H9 (cell line): ENCODE measurements at regions not wholly inside any gene's neighbourhood (a gene's known extent, or its start where the extent isn't known, plus 50 kb on each side); places are given as distances from the start of the nearest gene placed in this dataset.

ENCODE experiments used
- DNase-seq: peaks from one replicate; pipeline ENCODE4 v3.0.0-alpha.2; 2017
- H2AFZ ChIP-seq: one replicate; pipeline ENCODE4 v1.6.1; 2013; ENCODE audit warnings: mild to moderate bottlenecking, low read length, control low read depth, moderate library complexity
- H2AK5ac ChIP-seq: 2 replicates; pipeline ENCODE4 v1.6.1; 2013; ENCODE audit warnings: low read length, control low read depth, mixed read lengths; ENCODE audit not compliant: insufficient read length
- H2BK120ac ChIP-seq: one replicate; pipeline ENCODE4 v1.6.1; 2013; ENCODE audit warnings: low read depth, mild to moderate bottlenecking, low read length, control low read depth, inconsistent platforms; ENCODE audit not compliant: poor library complexity, severe bottlenecking
- H2BK12ac ChIP-seq: 2 replicates; pipeline ENCODE4 v1.6.1; 2013; ENCODE audit warnings: low read length, control low read depth, mixed read lengths, low read depth; ENCODE audit not compliant: insufficient read length
- H2BK15ac ChIP-seq: 2 replicates; pipeline ENCODE4 v1.6.1; 2013; ENCODE audit warnings: low read depth, low read length, control low read depth
- H2BK20ac ChIP-seq: one replicate; pipeline ENCODE4 v1.6.1; 2013; ENCODE audit warnings: low read depth, mild to moderate bottlenecking, low read length, control low read depth, inconsistent platforms; ENCODE audit not compliant: poor library complexity, severe bottlenecking
- H2BK5ac ChIP-seq: 2 replicates; pipeline ENCODE4 v1.6.1; 2013; ENCODE audit warnings: low read length, control low read depth, mixed read lengths; ENCODE audit not compliant: insufficient read length
- H3K14ac ChIP-seq: 2 replicates; pipeline ENCODE4 v1.6.1; 2013; ENCODE audit warnings: low read length, control low read depth; ENCODE audit not compliant: insufficient read depth
- H3K18ac ChIP-seq: 2 replicates; pipeline ENCODE4 v1.6.1; 2013; ENCODE audit warnings: low read depth, mild to moderate bottlenecking, mixed read lengths, low read length, control low read depth; ENCODE audit not compliant: insufficient read length
- H3K23ac ChIP-seq: 2 replicates; pipeline ENCODE4 v1.6.1; 2013; ENCODE audit warnings: low read length, control low read depth, mixed read lengths, low read depth; ENCODE audit not compliant: insufficient read length
- H3K23me2 ChIP-seq: 2 replicates; pipeline ENCODE4 v1.6.1; 2013; ENCODE audit warnings: low read depth, mild to moderate bottlenecking, mixed read lengths, low read length, control low read depth; ENCODE audit not compliant: insufficient read length, poor library complexity, severe bottlenecking
- H3K27ac ChIP-seq: 2 replicates; pipeline ENCODE4 v1.5.1; 2013; ENCODE audit warnings: low read length, control low read depth, mixed read lengths, low read depth; ENCODE audit not compliant: insufficient read length
- H3K27me3 ChIP-seq: 2 replicates; pipeline ENCODE4 v1.6.1; 2013; ENCODE audit warnings: low read length, control low read depth, inconsistent platforms; ENCODE audit not compliant: insufficient read depth
- H3K4ac ChIP-seq: 2 replicates; pipeline ENCODE4 v1.6.1; 2013; ENCODE audit warnings: low read depth, mild to moderate bottlenecking, control low read depth, inconsistent platforms, low read length, moderate library complexity
- H3K4me1 ChIP-seq: 2 replicates; pipeline ENCODE4 v1.6.1; 2013; ENCODE audit warnings: low read length, control low read depth, inconsistent platforms; ENCODE audit not compliant: insufficient read depth
- H3K4me2 ChIP-seq: 2 replicates; pipeline ENCODE4 v1.6.1; 2013; ENCODE audit warnings: low read length, control low read depth, mixed read lengths; ENCODE audit not compliant: insufficient read length, insufficient read depth
- H3K56ac ChIP-seq: 2 replicates; pipeline ENCODE4 v1.6.1; 2013; ENCODE audit warnings: low read depth, mild to moderate bottlenecking, mixed read lengths, low read length, control low read depth; ENCODE audit not compliant: insufficient read length
- H3K79me1 ChIP-seq: 2 replicates; pipeline ENCODE4 v1.6.1; 2013; ENCODE audit warnings: low read depth, mild to moderate bottlenecking, moderate library complexity, low read length, control low read depth, inconsistent platforms; ENCODE audit not compliant: insufficient read depth, poor library complexity, severe bottlenecking
- H3K79me2 ChIP-seq: 2 replicates; pipeline ENCODE4 v1.6.1; 2013; ENCODE audit warnings: low read length, control low read depth, inconsistent platforms; ENCODE audit not compliant: insufficient read depth
- H3K9ac ChIP-seq: 2 replicates; pipeline ENCODE4 v1.6.1; 2013; ENCODE audit warnings: low read length, control low read depth, mixed read lengths; ENCODE audit not compliant: insufficient read length; ENCODE audit errors: extremely low read depth
- H3K9me3 ChIP-seq: one replicate; pipeline ENCODE4 v1.6.1; 2013; ENCODE audit warnings: low read depth, low read length, inconsistent platforms; ENCODE audit not compliant: control insufficient read depth
- H3T11ph ChIP-seq: one replicate; pipeline ENCODE4 v1.6.1; 2013; ENCODE audit warnings: mild to moderate bottlenecking, low read length, control low read depth, inconsistent platforms
- H4K20me1 ChIP-seq: one replicate; pipeline ENCODE4 v1.6.1; 2013; ENCODE audit not compliant: control insufficient read depth, insufficient read length, insufficient read depth
- H4K5ac ChIP-seq: 2 replicates; pipeline ENCODE4 v1.6.1; 2013; ENCODE audit warnings: low read depth, mild to moderate bottlenecking, mixed read lengths, low read length, control low read depth; ENCODE audit not compliant: insufficient read length
- H4K8ac ChIP-seq: replicated peaks from 2 replicates; pipeline ENCODE4 v1.6.1; 2013; ENCODE audit warnings: low read length, control low read depth, mixed read lengths, low read depth; ENCODE audit not compliant: insufficient read length
- H4K91ac ChIP-seq: 2 replicates; pipeline ENCODE4 v1.6.1; 2013; ENCODE audit warnings: low read depth, mild to moderate bottlenecking, moderate library complexity, mixed read lengths, low read length, control low read depth; ENCODE audit not compliant: insufficient read length
- H3K27ac Mint-ChIP-seq, 3 experiments: 2 replicates in 2 of 3; 3 replicates in 1 of 3; pipeline ENCODE4 v1.8.0; 2020 to 2021; ENCODE audit warnings: mixed read lengths in 3 of 3, mild to moderate bottlenecking in 1 of 3, moderate library complexity in 1 of 3
- H3K27me3 Mint-ChIP-seq: 2 replicates; pipeline ENCODE4 v1.8.0; 2021; ENCODE audit warnings: low read depth, mild to moderate bottlenecking, moderate library complexity, mixed read lengths
- H3K36me3 Mint-ChIP-seq, 3 experiments: 2 replicates in 2 of 3; 3 replicates in 1 of 3; pipeline ENCODE4 v1.8.0; 2020 to 2021; ENCODE audit warnings: low read depth in 3 of 3, mixed read lengths in 3 of 3; ENCODE audit not compliant: insufficient read depth in 1 of 3
- H3K4me1 Mint-ChIP-seq, 2 experiments: 2 replicates each; pipeline ENCODE4 v1.8.0; 2020; ENCODE audit warnings: mixed read lengths in 2 of 2
- H3K4me3 Mint-ChIP-seq, 2 experiments: 2 replicates in 1 of 2; 3 replicates in 1 of 2; pipeline ENCODE4 v1.8.0; 2020 to 2021; ENCODE audit warnings: mild to moderate bottlenecking in 2 of 2, mixed read lengths in 2 of 2, moderate library complexity in 1 of 2
- H3K9me3 Mint-ChIP-seq, 2 experiments: 2 replicates in 1 of 2; 3 replicates in 1 of 2; pipeline ENCODE4 v1.8.0; 2020; ENCODE audit warnings: mild to moderate bottlenecking in 2 of 2, mixed read lengths in 2 of 2, moderate library complexity in 1 of 2
- WGBS: extraction: QIAGEN DNeasy Blood & Tissue Kit; methylation state at CpG from one replicate; pipeline ENCODE4 v1.1.7; 2013; ENCODE audit warnings: missing lambda C conversion rate, low lambda C conversion rate, mixed read lengths; ENCODE audit not compliant: insufficient read length; ENCODE audit errors: extremely low coverage; 5-methylcytosine and 5-hydroxymethylcytosine counted together
- TF ChIP-seq, protein P1 (sequence below): fragments of 200-600 bp; sonication (generic); conservative IDR thresholded peaks from 3 replicates; pipeline ENCODE4 v1.8.0; 2021; ENCODE audit warnings: antibody characterized with exemption, mild to moderate bottlenecking

DNA sequence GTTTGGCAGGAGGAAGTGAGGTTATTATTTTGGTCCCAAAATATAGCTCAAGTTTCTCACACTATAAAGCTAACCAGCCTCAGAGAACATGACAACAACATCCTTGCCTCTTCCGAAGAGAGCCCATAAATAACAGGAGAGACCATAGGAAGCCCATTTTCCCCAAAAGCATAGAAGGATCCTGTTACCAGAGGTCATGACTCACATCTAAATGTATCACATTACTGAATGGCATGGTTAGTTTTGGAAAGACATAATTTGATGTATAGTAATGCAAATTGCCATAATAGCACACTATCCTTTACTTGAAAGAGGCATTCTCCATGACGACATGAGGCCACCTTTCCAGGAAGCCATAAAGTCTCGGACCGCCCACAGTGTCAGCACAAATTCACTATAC, 238.8 kb upstream of the GRIA3 start:
- Histone ChIP-seq H3K9ac (no peak overlapping the region), H3K23me2 (no peaks in the 10 kb centered on the region), H3K9me3 (peaks cover 34% of the 10 kb centered on the region), H3K56ac (no peak overlapping the region), H4K91ac (no peak overlapping the region), H3T11ph (no peak overlapping the region), H3K79me2 (no peaks in the 10 kb centered on the region), H3K18ac (no peak overlapping the region), H4K20me1 (no peaks in the 10 kb centered on the region), H3K4ac (no peak overlapping the region), H3K14ac (no peak overlapping the region), H2AFZ (no peak overlapping the region), H2AK5ac (no peak overlapping the region), H2BK20ac (no peak overlapping the region), H2BK120ac (no peak overlapping the region), H3K4me2 (no peak overlapping the region), H3K79me1 (no peaks in the 10 kb centered on the region), H2BK5ac (no peak overlapping the region), H2BK15ac (no peak overlapping the region), H3K4me1 (no peaks in the 10 kb centered on the region), H3K23ac (no peak overlapping the region), H4K5ac (no peak overlapping the region), H3K27me3 (no peaks in the 10 kb centered on the region), H4K8ac (no peak overlapping the region), H2BK12ac (no peak overlapping the region), H3K27ac (no peak overlapping the region)
- no peak for DNase-seq
- H3K27me3 Mint-ChIP-seq, result no peaks in the 10 kb centered on the region
- WGBS, result no CpG with 5 or more reads among the region's 4 CpGs
- no peaks in the 10 kb centered on the region for H3K4me1 Mint-ChIP-seq
- TF ChIP-seq, protein P1, sequence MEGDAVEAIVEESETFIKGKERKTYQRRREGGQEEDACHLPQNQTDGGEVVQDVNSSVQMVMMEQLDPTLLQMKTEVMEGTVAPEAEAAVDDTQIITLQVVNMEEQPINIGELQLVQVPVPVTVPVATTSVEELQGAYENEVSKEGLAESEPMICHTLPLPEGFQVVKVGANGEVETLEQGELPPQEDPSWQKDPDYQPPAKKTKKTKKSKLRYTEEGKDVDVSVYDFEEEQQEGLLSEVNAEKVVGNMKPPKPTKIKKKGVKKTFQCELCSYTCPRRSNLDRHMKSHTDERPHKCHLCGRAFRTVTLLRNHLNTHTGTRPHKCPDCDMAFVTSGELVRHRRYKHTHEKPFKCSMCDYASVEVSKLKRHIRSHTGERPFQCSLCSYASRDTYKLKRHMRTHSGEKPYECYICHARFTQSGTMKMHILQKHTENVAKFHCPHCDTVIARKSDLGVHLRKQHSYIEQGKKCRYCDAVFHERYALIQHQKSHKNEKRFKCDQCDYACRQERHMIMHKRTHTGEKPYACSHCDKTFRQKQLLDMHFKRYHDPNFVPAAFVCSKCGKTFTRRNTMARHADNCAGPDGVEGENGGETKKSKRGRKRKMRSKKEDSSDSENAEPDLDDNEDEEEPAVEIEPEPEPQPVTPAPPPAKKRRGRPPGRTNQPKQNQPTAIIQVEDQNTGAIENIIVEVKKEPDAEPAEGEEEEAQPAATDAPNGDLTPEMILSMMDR, result no peak
- H3K36me3 Mint-ChIP-seq, result 0 out of 7 replicates have a peak, but pooled peaks cover 0 to 7% (median 0%) of the 10 kb centered on the region in 3 experiments
- peaks cover 8 to 36% of the 10 kb centered on the region in 2 experiments; a peak in 3 of 5 replicates for H3K9me3 Mint-ChIP-seq
- H3K27ac Mint-ChIP-seq, result no peak overlapping the region
- H3K4me3 Mint-ChIP-seq, result no peak overlapping the region
